ENCODE measurements at regions not wholly inside any gene's neighbourhood (a gene's known extent, or its start where the extent isn't known, plus 50 kb on each side); places are given as distances from the start of the nearest gene placed in this dataset.

GRCh38 chr2:186903216-186903615 is 54.2 kb upstream of the ZSWIM2 start:
- no peak for TF ChIP-seq MYC (IDR thresholded peaks at IDR 0.05; ENCODE audit: low read depth, low read length)
- no peak for TF ChIP-seq MAX (IDR thresholded peaks at IDR 0.05; ENCODE audit: low read depth, low read length)
- TF ChIP-seq CTCF (IDR thresholded peaks at IDR 0.05; ENCODE audit: low read depth, low read length), result no peak
- TF ChIP-seq POLR2A (IDR thresholded peaks at IDR 0.05; ENCODE audit: extremely low read depth, insufficient read length), result no peak
- no peak overlapping the region for H3K4me3 ChIP-seq (ENCODE audit: low read depth, low read length)
- no peak for DNase-seq (ENCODE audit: low read depth)

All from NB4 (cell line).